H1 (cell line): ENCODE measurements at regions not wholly inside any gene's neighbourhood (a gene's known extent, or its start where the extent isn't known, plus 50 kb on each side); places are given as distances from the start of the nearest gene placed in this dataset.

Experiments
- JUND ChIP-seq: IDR thresholded peaks from 2 replicates; pipeline ENCODE4 v1.6.1; 2011; ENCODE audit warnings: mild to moderate bottlenecking, improper control_type of control experiment, low read length
- KDM4A ChIP-seq: IDR thresholded peaks from one replicate; pipeline ENCODE4 v1.7.1; 2012; ENCODE audit warnings: low read depth, mild to moderate bottlenecking, moderate library complexity, low read length, inconsistent platforms; ENCODE audit not compliant: severe bottlenecking
- MAFK ChIP-seq: IDR thresholded peaks from 2 replicates; pipeline ENCODE4 v1.6.1; 2012; ENCODE audit warnings: low read depth, mild to moderate bottlenecking, improper control_type of control experiment, low read length
- POU5F1 ChIP-seq: IDR thresholded peaks from 2 replicates; pipeline ENCODE4 v1.6.1; 2011; ENCODE audit warnings: low read depth, mild to moderate bottlenecking, low read length, moderate library complexity
- RAD21 ChIP-seq, 2 experiments: IDR thresholded peaks in 1 of 2; conservative IDR thresholded peaks in 1 of 2; 2 replicates each; pipeline ENCODE4 v1.6.1; 2011; ENCODE audit warnings: low read depth in 2 of 2, low read length in 2 of 2, improper control_type of control experiment in 1 of 2, inconsistent platforms in 1 of 2, mild to moderate bottlenecking in 1 of 2, moderate library complexity in 1 of 2
- SUZ12 ChIP-seq: fragments of 200-600 bp; sonication (generic); IDR thresholded peaks from 2 replicates; pipeline ENCODE4 v1.6.1; 2012; ENCODE audit warnings: mild to moderate bottlenecking, inconsistent platforms, low read length, moderate library complexity, mixed read lengths
- TBP ChIP-seq: IDR thresholded peaks from 2 replicates; pipeline ENCODE4 v1.6.1; 2011; ENCODE audit warnings: low read depth, low read length, improper control_type of control experiment

- no peak for TF ChIP-seq SUZ12
- TF ChIP-seq MAFK: no peak
- TF ChIP-seq RAD21 (IDR thresholded peaks at IDR 0.05 in 1 of 2, conservative IDR thresholded peaks at IDR 0.05 in 1 of 2; ENCODE audit: low read depth in 2 of 2, low read length in 2 of 2): no peak
- TF ChIP-seq POU5F1: no peak
- no peak for TF ChIP-seq JUND
- TF ChIP-seq TBP: no peak
- no peak for TF ChIP-seq KDM4A
Observed at GRCh38 chr6:139713424-139713823, 339.0 kb upstream of the CITED2 start (continued).
